Prostate gland (tissue), 2 donors: ENCODE measurements at regions not wholly inside any gene's neighbourhood (a gene's known extent, or its start where the extent isn't known, plus 50 kb on each side); places are given as distances from the start of the nearest gene placed in this dataset.
"Not testable (repeated sequence)": the region's sequence is repeated elsewhere in the genome, so short reads cannot be mapped to it uniquely, and the experiment has no call there.

Experiments used
- DNase-seq: peaks from one replicate; pipeline ENCODE4 v3.0.0-alpha.2; 2019; ENCODE audit warnings: low spot score
- H3K27ac ChIP-seq, 2 donors: fragments of 200-600 bp; sonication (generic); 2 replicates each; pipeline ENCODE4 v1.5.1; 2017 to 2019
- H3K27me3 ChIP-seq: fragments of 200-600 bp; sonication (generic); replicated peaks from 2 replicates; pipeline ENCODE4 v1.5.1; 2019; ENCODE audit not compliant: insufficient read depth
- H3K36me3 ChIP-seq, 2 donors: fragments of 200-600 bp; sonication (generic); 1 replicate in 1 of 2; 2 replicates in 1 of 2; pipeline versions ENCODE4 v1.5.1 to v1.8.1; 2017 to 2019
- H3K4me1 ChIP-seq: fragments of 200-600 bp; sonication (generic); replicated peaks from 2 replicates; pipeline ENCODE4 v1.5.1; 2019
- H3K4me3 ChIP-seq, 2 donors: fragments of 200-600 bp; sonication (generic); 2 replicates each; pipeline ENCODE4 v1.5.1; 2017 to 2019
- H3K9me3 ChIP-seq: fragments of 200-600 bp; sonication (generic); 2 replicates; pipeline ENCODE4 v1.5.1; 2017
- CTCF ChIP-seq, 4 experiments: fragments of 200-600 bp in 2 of 4; fragments of 450-650 bp in 2 of 4; sonication (generic) in 2 of 4; IDR thresholded peaks; 1 replicate in 3 of 4; 2 replicates in 1 of 4; pipeline ENCODE4 v1.5.1; 2016 to 2019; ENCODE audit warnings: antibody characterized with exemption in 4 of 4, mild to moderate bottlenecking in 2 of 4, moderate library complexity in 2 of 4
- POLR2A ChIP-seq: fragments of 450-650 bp; IDR thresholded peaks from one replicate; pipeline ENCODE4 v1.6.1; 2016; ENCODE audit warnings: antibody characterized with exemption, mild to moderate bottlenecking
- POLR2AphosphoS5 ChIP-seq: sonication (generic); formaldehyde crosslinking; IDR thresholded peaks from one replicate; pipeline ENCODE4 v1.6.1; 2017; ENCODE audit warnings: antibody characterized with exemption
- WGBS: methylation state at CpG from one replicate; pipeline ENCODE4 v1.1.5; 2018; 5-methylcytosine and 5-hydroxymethylcytosine counted together
- intact Hi-C: fragments of 100-400 bp; cut with DNase I; formaldehyde crosslinking; loops from one replicate; pipeline ENCODE4 v1.14.2; 2022
- small RNA-seq, 2 donors: library from RNA; depleted of rRNA; stranded (forward); fragments of <200 nt; gene quantifications; one replicate each; pipeline ENCODE3, GENCODE V24; 2016

- H3K4me1 ChIP-seq = no peaks in the 10 kb centered on the region
- no peaks in the 10 kb centered on the region for H3K36me3 ChIP-seq
- no peaks in the 10 kb centered on the region for H3K27me3 ChIP-seq
- no peaks in the 10 kb centered on the region for H3K9me3 ChIP-seq
- no peak for DNase-seq
- H3K27ac ChIP-seq = no peak overlapping the region
- intact Hi-C loops = no loop called here
- TF ChIP-seq POLR2A (no peak), CTCF (IDR thresholded peaks at IDR 0.05) (no peak), POLR2AphosphoS5 (no peak)
- H3K4me3 ChIP-seq = no peak overlapping the region
- WGBS = 42% methylated on average over 1 of the region's 1 CpG
Observed at GRCh38 chr5:50606179-50606578, 60.3 kb upstream of the PARP8 start.

GRCh38 chr5:50607456-50607855, 59.0 kb upstream of the PARP8 start:
- H3K27me3 ChIP-seq, H3K27ac ChIP-seq, H3K4me1 ChIP-seq, H3K9me3 ChIP-seq, H3K4me3 ChIP-seq, H3K36me3 ChIP-seq, intact Hi-C loops, DNase-seq: not testable (repeated sequence)
- 95% methylated on average over 17 of the region's 17 CpGs for WGBS

GRCh38 chr5:50607953-50608705, 58.3 kb upstream of the PARP8 start:
- H3K36me3 ChIP-seq, H3K4me1 ChIP-seq, H3K9me3 ChIP-seq, H3K27me3 ChIP-seq, intact Hi-C loops, H3K4me3 ChIP-seq, H3K27ac ChIP-seq, DNase-seq: not testable (repeated sequence)
- WGBS = 90% methylated on average over 47 of the region's 49 CpGs

GRCh38 chr5:50613057-50613456, 53.4 kb upstream of the PARP8 start:
- H3K4me3 ChIP-seq, DNase-seq, H3K27ac ChIP-seq, H3K4me1 ChIP-seq, H3K9me3 ChIP-seq, H3K36me3 ChIP-seq, H3K27me3 ChIP-seq, intact Hi-C loops: not testable (repeated sequence)
- 85% methylated on average over 3 of the region's 3 CpGs for WGBS

Small RNA genes in the stretch of these regions (small RNA-seq; reads per million reads assigned to genes)
- 0 reads per million in 2 donors for gene AC112187.2
